ENCODE measurements at regions not wholly inside any gene's neighbourhood (a gene's known extent, or its start where the extent isn't known, plus 50 kb on each side); places are given as distances from the start of the nearest gene placed in this dataset.

GRCh38 chr6:156057869-156058268 is 602.2 kb upstream of the NOX3 start:
- DNase-seq (ENCODE audit: low read depth in 2 of 2), result no peak

DNA sequence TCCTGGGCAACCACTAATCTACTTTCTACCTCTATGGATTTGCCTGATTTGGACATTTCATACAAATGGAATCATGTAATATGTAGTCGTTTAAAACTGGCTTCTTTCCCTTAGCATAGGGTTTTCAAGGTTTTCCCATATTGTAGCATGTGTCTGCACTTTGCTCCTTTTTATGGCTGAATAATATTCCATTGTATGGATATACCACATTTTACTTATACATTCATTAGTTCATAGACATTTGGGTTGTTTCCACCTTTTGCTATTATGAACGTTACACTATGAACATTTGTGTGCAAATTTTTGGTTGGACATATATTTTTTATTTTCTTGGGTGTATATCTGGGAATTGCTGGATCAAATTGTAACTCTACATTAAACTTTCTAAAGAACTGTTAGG is 600.4 kb upstream of the NOX3 start:
- DNase-seq (ENCODE audit: low read depth in 2 of 2), result no peak

- DNase-seq (ENCODE audit: low read depth in 2 of 2), result no peak
Measured at GRCh38 chr6:156053626-156054025, 598.0 kb upstream of the NOX3 start.

DNA sequence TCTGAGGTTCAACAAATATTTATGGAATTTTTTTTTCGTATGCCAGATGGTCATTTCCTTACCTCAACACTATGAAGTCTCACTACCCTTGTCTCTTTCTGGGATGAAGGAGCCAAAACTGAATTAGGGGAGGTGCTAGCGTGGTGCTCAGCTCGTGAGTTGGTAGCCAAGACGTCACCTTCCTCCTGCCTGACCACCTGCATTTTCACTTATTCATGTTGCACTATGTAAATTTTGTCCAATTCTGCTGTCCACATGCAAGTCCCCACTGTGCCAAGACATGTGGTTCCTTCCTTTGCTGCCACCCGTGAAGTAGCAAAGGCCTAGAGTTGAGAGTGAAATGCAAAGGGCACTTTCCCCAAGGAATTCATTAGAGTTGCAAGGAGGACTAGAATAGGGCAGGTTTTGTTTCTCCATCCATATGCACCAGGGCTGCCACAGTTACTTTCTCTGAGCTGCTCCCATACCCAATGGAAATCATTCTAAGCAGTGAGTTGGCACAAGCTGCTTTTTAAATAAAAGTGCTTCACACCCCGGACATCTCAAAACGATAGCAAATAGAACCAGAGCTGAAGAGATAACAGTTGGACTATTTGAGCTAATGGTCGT is 591.3 kb upstream of the NOX3 start:
- DNase-seq (ENCODE audit: low read depth in 2 of 2), result no peak

- no peak for DNase-seq (ENCODE audit: low read depth in 2 of 2)
Measured at GRCh38 chr6:156046268-156046665, 590.6 kb upstream of the NOX3 start.

- no peak for DNase-seq (ENCODE audit: low read depth in 2 of 2)
Measured at GRCh38 chr6:156045401-156046267, 590.0 kb upstream of the NOX3 start.

DNA sequence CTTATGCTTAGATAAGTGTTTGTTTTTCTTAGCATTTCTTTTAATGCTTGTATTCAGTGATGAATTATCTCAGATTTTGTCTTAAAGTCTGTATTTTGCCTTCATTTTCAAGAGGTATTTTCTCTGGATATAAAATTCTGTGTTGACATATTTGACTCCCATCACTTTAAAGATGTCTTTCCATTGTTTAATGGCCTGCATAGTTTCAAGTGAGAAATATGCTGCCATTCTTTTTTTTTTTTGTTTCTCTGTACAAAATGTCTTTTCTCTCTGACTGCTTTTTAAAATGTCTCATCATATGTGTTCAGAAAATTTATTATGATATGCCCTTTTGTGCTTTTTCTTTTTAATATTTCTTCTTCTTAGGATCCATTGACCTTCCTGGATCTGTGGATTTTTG is 578.0 kb upstream of the NOX3 start:
- DNase-seq (ENCODE audit: low read depth in 2 of 2), result no peak

DNA sequence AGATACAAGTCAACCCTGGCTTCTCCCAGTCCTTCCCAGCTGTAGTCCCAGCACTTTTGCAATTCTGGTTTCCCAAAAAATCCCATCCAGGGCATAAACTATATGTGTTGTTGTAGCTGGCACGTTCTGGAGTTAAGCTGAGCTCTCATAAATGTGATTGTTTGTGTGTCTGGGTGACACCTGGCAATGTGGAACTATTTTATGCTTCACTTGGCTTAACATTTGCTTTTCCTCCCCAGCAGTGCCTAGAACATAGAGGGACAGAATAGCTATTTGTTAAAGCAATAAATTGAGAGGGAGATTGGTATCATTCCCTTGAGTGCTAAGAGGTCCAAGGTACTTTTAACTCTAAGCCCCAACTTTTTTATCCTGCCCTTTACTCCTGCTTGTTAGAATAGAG is 575.9 kb upstream of the NOX3 start:
- DNase-seq (ENCODE audit: low read depth in 2 of 2), result no peak

DNA sequence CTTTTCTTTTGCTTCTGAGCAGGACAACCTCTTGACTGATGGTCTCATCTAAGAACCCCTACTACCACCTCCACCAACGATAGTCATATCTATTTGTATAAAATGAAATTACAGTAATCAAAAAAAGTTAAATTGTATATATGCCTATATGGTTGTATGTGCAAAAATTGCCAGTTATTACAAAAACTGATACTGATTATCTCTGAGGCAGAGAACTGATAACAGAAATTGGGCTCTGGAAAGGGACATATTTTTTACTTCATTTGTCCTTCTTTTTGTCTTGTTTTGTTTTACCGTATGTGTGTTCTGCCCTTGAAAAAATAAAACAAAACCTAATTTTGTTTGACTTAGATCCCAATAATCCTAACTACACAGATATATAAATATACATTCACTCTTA is 574.4 kb upstream of the NOX3 start:
- DNase-seq (ENCODE audit: low read depth in 2 of 2), result no peak

GRCh38 chr6:156029286-156029985 is 573.8 kb upstream of the NOX3 start:
- DNase-seq (ENCODE audit: low read depth in 2 of 2), result no peak

- DNase-seq (ENCODE audit: low read depth in 2 of 2), result no peak
Measured at GRCh38 chr6:156028335-156029131, 572.9 kb upstream of the NOX3 start.

DNA sequence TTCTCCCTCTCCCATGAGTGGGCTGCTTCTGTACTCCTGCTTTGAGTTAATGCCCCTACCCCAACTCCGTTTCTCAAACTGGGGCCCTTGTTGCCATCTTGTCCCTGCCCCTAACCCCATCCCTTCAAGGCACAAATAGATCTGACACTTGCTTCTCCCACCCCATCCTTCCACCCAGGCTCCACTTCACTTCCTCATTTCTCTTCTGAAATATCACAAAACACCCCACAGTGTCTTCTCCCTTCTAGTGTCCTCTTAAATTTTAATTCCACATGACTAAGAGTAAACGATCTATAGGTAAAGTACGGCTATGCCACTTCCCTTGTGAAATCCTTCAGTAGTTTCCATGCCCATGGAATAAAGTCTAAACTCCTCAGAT is 571.6 kb upstream of the NOX3 start:
- DNase-seq (ENCODE audit: low read depth in 2 of 2), result no peak

- no peak for DNase-seq (ENCODE audit: low read depth in 2 of 2)
Measured at GRCh38 chr6:156026486-156027247, 571.0 kb upstream of the NOX3 start.

- no peak for DNase-seq (ENCODE audit: low read depth in 2 of 2)
Measured at GRCh38 chr6:156024339-156024738, 568.7 kb upstream of the NOX3 start.

- DNase-seq (ENCODE audit: low read depth in 2 of 2), result no peak
Measured at GRCh38 chr6:156021746-156022396, 566.2 kb upstream of the NOX3 start.

DNA sequence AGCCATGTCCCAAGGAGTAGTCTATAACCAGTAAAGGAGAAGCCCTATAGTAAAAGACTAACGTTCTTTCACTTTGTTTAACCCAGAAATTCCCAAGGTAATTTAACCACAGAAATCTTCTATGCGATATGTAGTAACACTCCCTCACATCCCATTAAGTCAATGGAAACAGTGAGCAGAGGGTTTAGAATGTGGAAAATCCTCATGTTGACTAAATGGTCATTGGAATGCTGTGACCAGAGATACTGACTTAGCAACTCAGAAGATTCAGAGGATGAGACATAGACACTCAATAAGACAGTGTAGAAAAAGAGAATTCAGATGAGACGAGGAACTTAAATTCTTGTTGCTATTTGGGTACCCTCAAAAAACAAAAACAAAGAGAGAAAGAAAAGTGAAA is 562.2 kb upstream of the NOX3 start:
- no peak for DNase-seq (ENCODE audit: low read depth in 2 of 2)

DNA sequence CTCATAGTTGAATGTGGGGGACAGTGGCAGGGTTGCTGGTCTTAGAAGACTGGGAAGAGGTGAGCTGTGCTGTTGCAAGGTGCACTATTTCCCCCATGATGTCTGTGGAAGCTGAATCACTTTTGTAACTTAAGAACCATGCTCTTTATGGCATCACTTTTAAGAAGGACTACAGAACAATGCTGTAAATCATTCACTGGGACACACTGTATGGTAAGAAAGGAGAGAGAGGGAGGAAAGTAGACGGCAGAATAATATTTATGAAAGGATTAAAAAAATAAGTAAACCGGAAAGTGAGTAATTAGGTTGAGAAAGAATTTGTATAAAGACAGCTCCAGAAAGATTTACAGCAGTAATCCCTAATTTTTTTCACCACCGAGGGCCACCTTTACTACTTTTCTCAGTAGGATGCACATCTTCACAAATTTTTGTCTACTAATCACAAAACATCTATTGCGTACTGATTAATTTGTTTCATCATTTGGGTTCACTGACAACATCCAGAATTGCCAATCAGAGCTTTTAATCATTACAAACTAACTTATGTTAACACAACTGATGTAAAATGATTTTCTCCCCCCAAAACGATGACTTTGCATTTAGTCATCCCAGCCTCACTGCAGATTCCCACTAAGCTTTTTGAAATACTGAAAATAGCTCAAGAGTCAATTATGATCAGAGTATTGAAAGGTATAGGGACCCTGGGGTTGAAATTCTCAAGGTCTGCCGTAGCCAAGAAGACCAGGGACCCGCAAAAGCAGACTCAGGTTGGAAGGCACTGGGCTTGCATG is 560.7 kb upstream of the NOX3 start:
- no peak for DNase-seq (ENCODE audit: low read depth in 2 of 2)

- DNase-seq (ENCODE audit: low read depth in 2 of 2), result no peak
Measured at GRCh38 chr6:156013155-156013554, 557.5 kb upstream of the NOX3 start.

DNA sequence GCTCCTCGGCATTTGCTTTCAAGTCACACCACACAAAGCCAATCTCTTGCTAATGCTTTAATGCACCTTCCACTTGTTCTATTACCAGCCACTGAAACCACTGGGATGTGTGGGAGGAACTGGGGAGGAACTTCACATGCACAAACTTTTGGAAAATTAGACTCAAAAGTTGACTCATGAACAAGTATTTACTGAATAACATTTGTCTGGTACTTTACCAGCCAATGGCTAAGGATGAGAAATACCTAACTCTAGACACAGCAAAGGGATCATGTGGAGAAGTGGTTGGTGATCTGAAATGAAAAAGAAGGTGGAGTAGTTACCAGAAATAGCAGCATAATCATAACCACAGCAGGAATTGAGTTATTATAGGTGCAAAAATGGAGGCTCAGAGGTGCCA is 554.0 kb upstream of the NOX3 start:
- no peak for DNase-seq (ENCODE audit: low read depth in 2 of 2)

GRCh38 chr6:156004796-156005195 is 549.2 kb upstream of the NOX3 start:
- DNase-seq (ENCODE audit: low read depth in 2 of 2), result no peak
